ENCODE measurements at regions not wholly inside any gene's neighbourhood (a gene's known extent, or its start where the extent isn't known, plus 50 kb on each side); places are given as distances from the start of the nearest gene placed in this dataset.

DNA sequence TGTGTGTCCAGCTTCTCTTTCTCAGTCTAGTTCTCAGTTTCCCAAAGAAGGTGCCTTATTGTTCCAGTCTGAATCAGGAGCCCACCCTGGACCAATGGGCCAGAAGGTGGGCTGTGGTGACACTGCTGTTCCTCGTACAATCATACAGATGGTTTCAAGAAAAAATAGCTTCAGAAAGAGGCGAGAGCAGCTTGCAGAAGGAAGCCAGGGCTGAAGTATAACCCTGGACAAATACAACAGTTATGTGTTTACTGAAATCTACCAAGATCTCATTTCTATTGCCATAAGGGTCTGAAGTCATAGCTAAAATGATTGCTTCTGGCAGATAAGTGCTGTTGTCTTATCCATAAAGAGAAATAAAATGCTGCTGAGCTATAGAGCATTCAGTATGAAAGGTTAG, 75.4 kb downstream of the PFDN4 start:
- no peak overlapping the region for H3K27ac Mint-ChIP-seq (ENCODE audit: unreplicated experiment)
- peaks cover 5% of the 10 kb centered on the region for H3K27me3 Mint-ChIP-seq (ENCODE audit: low read depth)
- no peaks in the 10 kb centered on the region for H3K36me3 Mint-ChIP-seq (ENCODE audit: low read depth)
- H3K4me3 Mint-ChIP-seq (ENCODE audit: unreplicated experiment): no peak overlapping the region
- TF ChIP-seq, protein P1, sequence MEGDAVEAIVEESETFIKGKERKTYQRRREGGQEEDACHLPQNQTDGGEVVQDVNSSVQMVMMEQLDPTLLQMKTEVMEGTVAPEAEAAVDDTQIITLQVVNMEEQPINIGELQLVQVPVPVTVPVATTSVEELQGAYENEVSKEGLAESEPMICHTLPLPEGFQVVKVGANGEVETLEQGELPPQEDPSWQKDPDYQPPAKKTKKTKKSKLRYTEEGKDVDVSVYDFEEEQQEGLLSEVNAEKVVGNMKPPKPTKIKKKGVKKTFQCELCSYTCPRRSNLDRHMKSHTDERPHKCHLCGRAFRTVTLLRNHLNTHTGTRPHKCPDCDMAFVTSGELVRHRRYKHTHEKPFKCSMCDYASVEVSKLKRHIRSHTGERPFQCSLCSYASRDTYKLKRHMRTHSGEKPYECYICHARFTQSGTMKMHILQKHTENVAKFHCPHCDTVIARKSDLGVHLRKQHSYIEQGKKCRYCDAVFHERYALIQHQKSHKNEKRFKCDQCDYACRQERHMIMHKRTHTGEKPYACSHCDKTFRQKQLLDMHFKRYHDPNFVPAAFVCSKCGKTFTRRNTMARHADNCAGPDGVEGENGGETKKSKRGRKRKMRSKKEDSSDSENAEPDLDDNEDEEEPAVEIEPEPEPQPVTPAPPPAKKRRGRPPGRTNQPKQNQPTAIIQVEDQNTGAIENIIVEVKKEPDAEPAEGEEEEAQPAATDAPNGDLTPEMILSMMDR (IDR thresholded peaks at IDR 0.05): no peak
- H3K9me3 Mint-ChIP-seq (ENCODE audit: low read depth): peaks cover 4% of the 10 kb centered on the region
- DNase-seq (ENCODE audit: low spot score): no peak
- no peaks in the 10 kb centered on the region for H3K4me1 Mint-ChIP-seq (ENCODE audit: low read depth)

DNA sequence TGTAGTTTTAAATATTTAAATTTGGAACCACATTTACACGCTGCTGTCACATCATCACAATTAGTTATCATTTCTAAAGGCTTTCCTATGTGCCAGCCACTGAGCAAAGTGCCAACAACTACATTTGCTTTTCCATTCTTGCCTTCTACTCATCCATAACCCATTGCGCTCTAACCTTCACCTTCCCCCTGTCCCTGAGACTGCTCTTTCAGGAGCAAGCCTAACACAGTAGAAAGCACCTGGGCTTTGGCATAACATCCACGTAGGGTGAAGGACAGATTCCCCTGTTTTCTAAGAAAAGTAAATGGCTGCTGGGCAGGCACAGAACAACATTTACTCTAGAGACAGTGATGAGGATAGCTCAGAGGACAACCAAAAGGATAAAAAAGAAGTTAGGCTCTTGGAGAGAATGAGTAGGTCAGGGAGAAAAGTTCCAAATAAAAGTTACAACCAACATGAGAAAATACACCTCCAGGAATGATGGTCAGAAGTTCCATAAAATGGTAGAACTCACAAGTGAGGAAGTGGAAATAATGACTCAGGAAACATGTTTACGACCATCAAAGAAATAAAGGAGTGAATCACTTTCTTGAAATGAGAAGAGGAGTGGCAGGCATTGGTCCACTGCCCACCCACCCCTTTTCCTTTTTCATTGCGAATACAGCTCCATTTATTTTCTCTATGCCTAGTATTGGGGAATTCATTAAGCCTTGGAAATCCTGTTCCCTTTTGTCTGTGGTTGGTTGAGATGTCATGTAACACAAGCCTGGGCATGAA, 77.2 kb downstream of the PFDN4 start:
- Mint-ChIP-seq H3K27me3 (ENCODE audit: low read depth) (peaks cover 5% of the 10 kb centered on the region), H3K4me3 (ENCODE audit: unreplicated experiment) (no peak overlapping the region), H3K4me1 (ENCODE audit: low read depth) (no peaks in the 10 kb centered on the region), H3K36me3 (ENCODE audit: low read depth) (no peaks in the 10 kb centered on the region), H3K9me3 (ENCODE audit: low read depth) (peaks cover 4% of the 10 kb centered on the region), H3K27ac (ENCODE audit: unreplicated experiment) (no peak overlapping the region)
- no peak for DNase-seq (ENCODE audit: low spot score)
- TF ChIP-seq, protein P1 (IDR thresholded peaks at IDR 0.05): no peak

DNA sequence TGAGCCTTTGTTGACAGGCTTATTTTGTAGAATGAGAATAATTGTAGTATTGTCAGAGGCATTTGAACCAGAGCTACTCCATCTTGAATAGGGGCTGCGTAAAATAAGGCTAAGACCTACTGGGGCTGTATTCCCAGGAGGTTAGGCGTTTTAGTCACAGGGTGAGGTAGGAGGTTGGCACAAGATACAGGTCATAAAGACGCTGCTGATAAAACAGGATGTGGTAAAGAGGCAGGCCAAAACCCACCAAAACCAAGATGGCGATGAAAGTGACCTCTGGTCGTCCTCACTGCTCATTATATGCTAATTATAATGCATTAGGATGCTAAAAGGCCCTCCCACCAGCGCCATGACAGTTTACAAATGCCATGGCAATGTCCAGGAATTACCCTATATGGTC, 82.7 kb downstream of the PFDN4 start:
- Mint-ChIP-seq H3K36me3 (ENCODE audit: low read depth) (no peaks in the 10 kb centered on the region), H3K9me3 (ENCODE audit: low read depth) (no peaks in the 10 kb centered on the region), H3K27me3 (ENCODE audit: low read depth) (peaks cover 11% of the 10 kb centered on the region), H3K4me1 (ENCODE audit: low read depth) (no peaks in the 10 kb centered on the region), H3K27ac (ENCODE audit: unreplicated experiment) (no peak overlapping the region), H3K4me3 (ENCODE audit: unreplicated experiment) (no peak overlapping the region)
- DNase-seq (ENCODE audit: low spot score): no peak
- TF ChIP-seq, protein P1 (IDR thresholded peaks at IDR 0.05): no peak

DNA sequence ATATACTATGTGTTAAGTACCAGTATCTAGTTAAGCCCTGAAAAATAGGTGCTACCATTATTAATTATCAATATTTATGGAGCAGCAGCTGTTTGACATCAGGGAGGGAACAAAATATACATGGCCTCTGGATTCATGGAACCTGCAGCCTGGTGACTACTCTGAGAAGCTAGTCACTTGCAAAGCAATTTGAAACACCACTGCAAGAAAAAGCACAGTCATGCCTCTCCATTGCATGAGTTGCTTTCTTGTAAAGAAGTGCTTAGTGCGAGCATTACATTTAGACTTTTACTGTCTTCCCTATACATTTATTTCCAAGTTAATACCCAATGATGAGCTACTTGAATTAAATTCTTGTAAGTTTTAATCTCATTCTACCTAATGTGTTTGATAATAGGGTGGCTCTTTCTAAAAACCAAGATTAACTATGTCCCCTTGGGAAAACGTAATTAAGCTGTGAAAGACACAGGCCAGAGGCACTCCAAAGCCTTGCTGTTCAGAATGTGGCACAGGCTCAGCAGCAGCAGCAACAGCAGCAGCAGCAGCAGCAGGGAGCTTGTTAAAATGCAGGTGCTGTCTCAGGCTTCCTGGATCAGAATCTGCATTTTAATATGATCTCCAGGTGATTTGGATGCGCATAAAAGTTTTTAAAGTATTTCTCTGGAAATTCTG, 83.6 kb downstream of the PFDN4 start:
- H3K4me1 Mint-ChIP-seq (ENCODE audit: low read depth): no peaks in the 10 kb centered on the region
- TF ChIP-seq, protein P1 (IDR thresholded peaks at IDR 0.05): no peak
- no peak overlapping the region for H3K27ac Mint-ChIP-seq (ENCODE audit: unreplicated experiment)
- DNase-seq (ENCODE audit: low spot score): no peak
- H3K36me3 Mint-ChIP-seq (ENCODE audit: low read depth): no peaks in the 10 kb centered on the region
- H3K4me3 Mint-ChIP-seq (ENCODE audit: unreplicated experiment): no peak overlapping the region
- no peaks in the 10 kb centered on the region for H3K9me3 Mint-ChIP-seq (ENCODE audit: low read depth)
- H3K27me3 Mint-ChIP-seq (ENCODE audit: low read depth): peaks cover 16% of the 10 kb centered on the region

DNA sequence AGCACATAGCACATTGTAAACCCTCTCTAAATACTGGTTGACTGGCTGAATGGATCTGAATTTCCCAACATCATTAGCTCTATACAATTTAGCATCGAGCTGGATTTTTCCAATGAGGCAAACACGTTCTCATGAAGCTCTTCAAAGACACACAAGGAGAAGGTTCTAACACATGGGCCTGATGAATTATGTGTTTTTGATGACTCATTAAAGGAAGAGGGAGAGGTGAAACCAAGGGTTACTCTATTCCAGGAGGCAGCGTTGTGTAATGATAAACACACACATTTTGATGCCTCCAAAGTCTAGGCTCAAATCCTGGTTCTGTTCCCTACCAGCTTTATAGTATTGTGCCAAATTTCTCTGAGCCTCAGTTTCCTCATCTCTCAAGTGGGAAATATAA, 84.3 kb downstream of the PFDN4 start:
- DNase-seq (ENCODE audit: low spot score): no peak
- Mint-ChIP-seq H3K27ac (ENCODE audit: unreplicated experiment) (no peak overlapping the region), H3K36me3 (ENCODE audit: low read depth) (no peaks in the 10 kb centered on the region), H3K4me1 (ENCODE audit: low read depth) (no peaks in the 10 kb centered on the region), H3K4me3 (ENCODE audit: unreplicated experiment) (no peak overlapping the region), H3K9me3 (ENCODE audit: low read depth) (no peaks in the 10 kb centered on the region), H3K27me3 (ENCODE audit: low read depth) (peaks cover 16% of the 10 kb centered on the region)
- TF ChIP-seq, protein P1 (IDR thresholded peaks at IDR 0.05): no peak
